WERI-Rb-1 (cell line): ENCODE measurements at regions not wholly inside any gene's neighbourhood (a gene's known extent, or its start where the extent isn't known, plus 50 kb on each side); places are given as distances from the start of the nearest gene placed in this dataset.

Experiments
- DNase-seq: peaks from one replicate; pipeline ENCODE4 v3.0.0-alpha.2; 2020
- H3K27ac ChIP-seq: fragments of 250-450 bp; sonication (Bioruptor Pico); 2 replicates; pipeline ENCODE4 v1.5.1; 2020; ENCODE audit warnings: mild to moderate bottlenecking, moderate library complexity
- H3K27me3 ChIP-seq: fragments of 250-450 bp; sonication (Bioruptor Pico); 2 replicates; pipeline ENCODE4 v1.5.1; 2021; ENCODE audit warnings: mild to moderate bottlenecking, low read depth, moderate library complexity; ENCODE audit not compliant: insufficient read depth, severe bottlenecking
- H3K36me3 ChIP-seq: fragments of 250-450 bp; sonication (Bioruptor Pico); 2 replicates; pipeline ENCODE4 v1.5.1; 2020; ENCODE audit warnings: mild to moderate bottlenecking, moderate library complexity
- H3K4me3 ChIP-seq: 2 replicates; pipeline ENCODE4 v1.5.1; 2011; ENCODE audit warnings: low read depth, mild to moderate bottlenecking, control low read depth, low read length
- H3K9me3 ChIP-seq: fragments of 250-450 bp; sonication (Bioruptor Pico); 2 replicates; pipeline ENCODE4 v1.5.1; 2021; ENCODE audit warnings: mild to moderate bottlenecking, moderate library complexity; ENCODE audit not compliant: severe bottlenecking
- CTCF ChIP-seq: IDR thresholded peaks from 2 replicates; pipeline ENCODE4 v1.5.1; 2011; ENCODE audit warnings: low read depth, mild to moderate bottlenecking, control low read depth, inconsistent platforms, low read length

- H3K36me3 ChIP-seq: no peaks in the 10 kb centered on the region
- no peak for TF ChIP-seq CTCF
- no peak for DNase-seq
Measured at GRCh38 chr2:204195498-204195897, 258.9 kb downstream of the ICOS start.

GRCh38 chr2:204197336-204198005, 260.9 kb downstream of the ICOS start:
- H3K27ac ChIP-seq: no peak overlapping the region
- no peaks in the 10 kb centered on the region for H3K27me3 ChIP-seq
- no peaks in the 10 kb centered on the region for H3K36me3 ChIP-seq
- no peaks in the 10 kb centered on the region for H3K9me3 ChIP-seq
- no peak overlapping the region for H3K4me3 ChIP-seq
- no peak for TF ChIP-seq CTCF
- no peak for DNase-seq

More at GRCh38 chr2:204195498-204195897, 258.9 kb downstream of the ICOS start:
- H3K27ac ChIP-seq: no peak overlapping the region
- no peaks in the 10 kb centered on the region for H3K27me3 ChIP-seq
- H3K4me3 ChIP-seq: no peak overlapping the region
- H3K9me3 ChIP-seq: no peaks in the 10 kb centered on the region

- Histone ChIP-seq H3K4me3 (no peak overlapping the region), H3K27me3 (no peaks in the 10 kb centered on the region), H3K36me3 (no peaks in the 10 kb centered on the region), H3K27ac (no peak overlapping the region), H3K9me3 (no peaks in the 10 kb centered on the region)
- no peak for DNase-seq
- TF ChIP-seq CTCF: no peak
Measured at GRCh38 chr2:204199357-204199756, 262.8 kb downstream of the ICOS start.

- no peak for DNase-seq
- no peak for TF ChIP-seq CTCF
- Histone ChIP-seq H3K27ac (no peak overlapping the region), H3K4me3 (no peak overlapping the region), H3K36me3 (no peaks in the 10 kb centered on the region), H3K27me3 (no peaks in the 10 kb centered on the region), H3K9me3 (no peaks in the 10 kb centered on the region)
Measured at GRCh38 chr2:204201507-204201906, 264.9 kb downstream of the ICOS start.

GRCh38 chr2:204202253-204202652, 265.7 kb downstream of the ICOS start:
- no peak for TF ChIP-seq CTCF
- no peaks in the 10 kb centered on the region for H3K9me3 ChIP-seq
- H3K36me3 ChIP-seq: no peaks in the 10 kb centered on the region
- no peak overlapping the region for H3K27ac ChIP-seq
- no peak for DNase-seq
- H3K4me3 ChIP-seq: no peak overlapping the region
- H3K27me3 ChIP-seq: no peaks in the 10 kb centered on the region

- no peaks in the 10 kb centered on the region for H3K9me3 ChIP-seq
- H3K4me3 ChIP-seq: no peak overlapping the region
- TF ChIP-seq CTCF: no peak
- no peaks in the 10 kb centered on the region for H3K27me3 ChIP-seq
- H3K36me3 ChIP-seq: no peaks in the 10 kb centered on the region
- DNase-seq: no peak
- no peak overlapping the region for H3K27ac ChIP-seq
Measured at GRCh38 chr2:204203704-204204103, 267.1 kb downstream of the ICOS start.
